H1 (cell line): ENCODE measurements at regions not wholly inside any gene's neighbourhood (a gene's known extent, or its start where the extent isn't known, plus 50 kb on each side); places are given as distances from the start of the nearest gene placed in this dataset.

Experiments used
- CTCF ChIA-PET: fragments of 300-600 bp; sonication (Branson Sonifier 250); formaldehyde crosslinking; loops from one replicate; lab custom pipeline; 2021; ENCODE audit not compliant: partially characterized antibody; lab: Charles Lee
- POLR2A ChIA-PET: fragments of 300-600 bp; sonication (Branson Sonifier 250); formaldehyde crosslinking; loops from one replicate; lab custom pipeline; 2021; ENCODE audit warnings: inconsistent platforms; ENCODE audit not compliant: partially characterized antibody; lab: Charles Lee
- DNase-seq, 2 experiments: peaks; one replicate each; pipeline versions ENCODE4 v3.0.0 to v3.0.0-alpha.2; 2010 to 2022; ENCODE audit warnings: low spot score in 2 of 2, low read depth in 1 of 2, mixed read lengths in 1 of 2
- FAIRE-seq: peaks from 2 replicates; lab custom pipeline; 2011; peaks lifted over from hg19 to GRCh38; lab: Jason Lieb, UNC
- H2AFZ ChIP-seq: 2 replicates; pipeline ENCODE4 v1.8.1; 2012; ENCODE audit warnings: low read length, inconsistent platforms
- H2AK5ac ChIP-seq: 2 replicates; pipeline ENCODE4 v1.6.1; 2013; ENCODE audit warnings: low read depth, low read length
- H2BK120ac ChIP-seq: replicated peaks from 2 replicates; pipeline ENCODE3; 2013; ENCODE audit warnings: low read depth, low read length, inconsistent platforms
- H2BK12ac ChIP-seq: 2 replicates; pipeline ENCODE4 v1.6.1; 2013; ENCODE audit warnings: low read depth, low read length
- H2BK15ac ChIP-seq: 2 replicates; pipeline ENCODE4 v1.6.1; 2013; ENCODE audit warnings: low read length
- H2BK20ac ChIP-seq: 2 replicates; pipeline ENCODE4 v1.6.1; 2013; ENCODE audit warnings: low read length
- H2BK5ac ChIP-seq: 2 replicates; pipeline ENCODE4 v1.6.1; 2013; ENCODE audit warnings: low read depth, low read length
- H3K14ac ChIP-seq: 2 replicates; pipeline ENCODE4 v1.6.1; 2013; ENCODE audit warnings: inconsistent platforms; ENCODE audit not compliant: insufficient read length
- H3K18ac ChIP-seq: 2 replicates; pipeline ENCODE4 v1.6.1; 2013; ENCODE audit warnings: low read length; ENCODE audit errors: extremely low read depth
- H3K23ac ChIP-seq: 2 replicates; pipeline ENCODE4 v1.6.1; 2013; ENCODE audit warnings: inconsistent platforms; ENCODE audit not compliant: insufficient read length
- H3K23me2 ChIP-seq: 2 replicates; pipeline ENCODE4 v1.6.1; 2013; ENCODE audit warnings: low read depth, low read length
- H3K27ac ChIP-seq: 2 replicates; pipeline ENCODE4 v1.6.1; 2011; ENCODE audit warnings: low read depth, low read length, inconsistent platforms
- H3K27me3 ChIP-seq, 4 experiments: replicated peaks in 1 of 4; 1 replicate in 1 of 4; 2 replicates in 3 of 4; pipeline versions ENCODE4 v1.6.1 to v1.8.1; 2011 to 2013; ENCODE audit warnings: low read length in 3 of 4, mild to moderate bottlenecking in 3 of 4, inconsistent platforms in 2 of 4, mixed read lengths in 2 of 4, moderate library complexity in 1 of 4; ENCODE audit not compliant: control insufficient read depth in 3 of 4, insufficient read depth in 3 of 4; ENCODE audit errors: extremely low read depth in 1 of 4
- H3K36me3 ChIP-seq, 4 experiments: 2 replicates each; pipeline versions ENCODE4 v1.6.1 to v1.8.1; 2011 to 2013; ENCODE audit warnings: mild to moderate bottlenecking in 4 of 4, low read length in 3 of 4, moderate library complexity in 2 of 4, control low read depth in 1 of 4, inconsistent platforms in 1 of 4; ENCODE audit not compliant: insufficient read depth in 4 of 4, control insufficient read depth in 2 of 4
- H3K4ac ChIP-seq: replicated peaks from 2 replicates; pipeline ENCODE3; 2013; ENCODE audit warnings: low read length, low read depth, mixed read lengths, inconsistent platforms; ENCODE audit not compliant: insufficient read length
- H3K4me1 ChIP-seq, 4 experiments: replicated peaks in 1 of 4; 1 replicate in 1 of 4; 2 replicates in 3 of 4; pipeline versions ENCODE4 v1.6.1 to v1.8.1; 2011 to 2013; ENCODE audit warnings: low read length in 3 of 4, inconsistent platforms in 2 of 4, mixed read lengths in 1 of 4; ENCODE audit not compliant: insufficient read depth in 4 of 4, control insufficient read depth in 3 of 4
- H3K4me2 ChIP-seq, 2 experiments: 2 replicates each; pipeline versions ENCODE4 v1.6.1 to v1.8.1; 2011 to 2013; ENCODE audit warnings: low read depth in 2 of 2, low read length in 2 of 2, control low read depth in 1 of 2, inconsistent platforms in 1 of 2, mild to moderate bottlenecking in 1 of 2; ENCODE audit not compliant: insufficient read depth in 1 of 2
- H3K4me3 ChIP-seq, 4 experiments: fragments of 200-600, 300-600 bp in 1 of 4; sonication (generic), shearing (Covaris generic), sonication (Bioruptor Twin) in 1 of 4; 2 replicates each; pipeline versions ENCODE4 v1.5.1 to v1.8.1; 2011 to 2016; ENCODE audit warnings: low read length in 4 of 4, low read depth in 3 of 4, control low read depth in 2 of 4, inconsistent platforms in 2 of 4, mild to moderate bottlenecking in 2 of 4, mixed read lengths in 1 of 4, moderate library complexity in 1 of 4; ENCODE audit not compliant: insufficient read depth in 2 of 4; ENCODE audit errors: extremely low read depth in 1 of 4
- H3K56ac ChIP-seq: replicated peaks from 2 replicates; pipeline ENCODE3; 2013; ENCODE audit warnings: low read depth, mild to moderate bottlenecking, mixed read lengths, low read length, inconsistent platforms; ENCODE audit not compliant: insufficient read length
- H3K79me1 ChIP-seq: 2 replicates; pipeline ENCODE4 v1.6.1; 2013; ENCODE audit warnings: low read depth, low read length, control low read depth
- H3K79me2 ChIP-seq, 2 experiments: 2 replicates each; pipeline versions ENCODE4 v1.6.1 to v1.8.1; 2012 to 2013; ENCODE audit warnings: low read length in 2 of 2, mild to moderate bottlenecking in 2 of 2, inconsistent platforms in 1 of 2; ENCODE audit not compliant: insufficient read depth in 2 of 2, control insufficient read depth in 1 of 2
- H3K9ac ChIP-seq, 4 experiments: replicated peaks in 1 of 4; 1 replicate in 1 of 4; 2 replicates in 3 of 4; pipeline versions ENCODE4 v1.6.1 to v1.8.1; 2011 to 2013; ENCODE audit warnings: low read depth in 3 of 4, low read length in 3 of 4, control low read depth in 2 of 4, mild to moderate bottlenecking in 2 of 4, moderate library complexity in 2 of 4, inconsistent platforms in 1 of 4; ENCODE audit errors: extremely low read depth in 1 of 4
- H3K9me3 ChIP-seq, 2 experiments: 2 replicates each; pipeline versions ENCODE4 v1.6.1 to v1.8.1; 2012 to 2013; ENCODE audit warnings: mild to moderate bottlenecking in 2 of 2, moderate library complexity in 2 of 2, control low read depth in 1 of 2, inconsistent platforms in 1 of 2, low read depth in 1 of 2, low read length in 1 of 2, mixed read lengths in 1 of 2; ENCODE audit not compliant: insufficient read depth in 2 of 2
- H4K20me1 ChIP-seq, 2 experiments: replicated peaks in 1 of 2; 2 replicates each; pipeline versions ENCODE3 to v1.8.1; 2011 to 2013; ENCODE audit warnings: inconsistent platforms in 2 of 2, low read length in 2 of 2, mild to moderate bottlenecking in 1 of 2; ENCODE audit not compliant: insufficient read depth in 2 of 2, control insufficient read depth in 1 of 2
- H4K5ac ChIP-seq: 2 replicates; pipeline ENCODE4 v1.6.1; 2013; ENCODE audit warnings: low read length, low read depth, mixed read lengths, inconsistent platforms; ENCODE audit not compliant: insufficient read length
- H4K8ac ChIP-seq: 2 replicates; pipeline ENCODE4 v1.8.0; 2013; ENCODE audit warnings: mild to moderate bottlenecking, moderate library complexity, low read length, inconsistent platforms; ENCODE audit not compliant: insufficient read depth; ENCODE audit errors: extremely low read depth
- H4K91ac ChIP-seq: replicated peaks from 2 replicates; pipeline ENCODE3; 2013; ENCODE audit warnings: low read length, mixed read lengths, inconsistent platforms; ENCODE audit not compliant: insufficient read length
- BACH1 ChIP-seq: IDR thresholded peaks from 2 replicates; pipeline ENCODE4 v1.6.1; 2012; ENCODE audit warnings: low read length, improper control_type of control experiment
- CHD1 ChIP-seq: IDR thresholded peaks from 2 replicates; pipeline ENCODE4 v1.6.1; 2012; ENCODE audit warnings: low read depth, low read length, improper control_type of control experiment
- CHD2 ChIP-seq: IDR thresholded peaks from 2 replicates; pipeline ENCODE4 v1.6.1; 2012; ENCODE audit warnings: low read length, improper control_type of control experiment
- CTBP2 ChIP-seq: IDR thresholded peaks from 2 replicates; pipeline ENCODE4 v1.7.0; 2011; ENCODE audit warnings: borderline replicate concordance, mild to moderate bottlenecking, moderate library complexity, mixed read lengths, low read length; ENCODE audit not compliant: insufficient read depth, insufficient read length
- KDM5A ChIP-seq: fragments of 200-600 bp; IDR thresholded peaks from 2 replicates; pipeline ENCODE4 v1.7.1; 2012; ENCODE audit warnings: mild to moderate bottlenecking, low read length, inconsistent platforms, mixed read lengths
- POU5F1 ChIP-seq: IDR thresholded peaks from 2 replicates; pipeline ENCODE4 v1.6.1; 2011; ENCODE audit warnings: low read depth, mild to moderate bottlenecking, low read length, moderate library complexity
- RFX5 ChIP-seq: IDR thresholded peaks from 2 replicates; pipeline ENCODE4 v1.6.1; 2011; ENCODE audit warnings: low read depth, low read length, improper control_type of control experiment, borderline replicate concordance
- SIN3A ChIP-seq, 2 experiments: IDR thresholded peaks in 1 of 2; conservative IDR thresholded peaks in 1 of 2; 2 replicates each; pipeline ENCODE4 v1.6.1; 2011 to 2012; ENCODE audit warnings: low read length in 2 of 2, improper control_type of control experiment in 1 of 2, low read depth in 1 of 2, mild to moderate bottlenecking in 1 of 2
- SIX5 ChIP-seq: IDR thresholded peaks from 2 replicates; pipeline ENCODE4 v1.6.1; 2011; ENCODE audit warnings: mild to moderate bottlenecking, low read depth, low read length
- SRF ChIP-seq: IDR thresholded peaks from 2 replicates; pipeline ENCODE4 v1.6.1; 2011; ENCODE audit warnings: mild to moderate bottlenecking, low read depth, low read length, moderate library complexity
- TBP ChIP-seq: IDR thresholded peaks from 2 replicates; pipeline ENCODE4 v1.6.1; 2011; ENCODE audit warnings: low read depth, low read length, improper control_type of control experiment
- WGBS, 2 experiments: shearing (Covaris generic) in 1 of 2; methylation state at CpG; one replicate each; pipeline versions ENCODE4 v1.1.6 to v1.1.7; 2013 to 2015; ENCODE audit warnings: low lambda C conversion rate in 2 of 2, mixed read lengths in 2 of 2, inconsistent platforms in 1 of 2, low coverage in 1 of 2, missing lambda C conversion rate in 1 of 2; ENCODE audit not compliant: insufficient replicate concordance in 2 of 2, insufficient coverage in 1 of 2, insufficient read length in 1 of 2; ENCODE audit errors: extremely low coverage in 1 of 2, missing lambda C conversion rate in 1 of 2; 5-methylcytosine and 5-hydroxymethylcytosine counted together
- TF ChIP-seq, protein P1 (sequence below): IDR thresholded peaks from 2 replicates; pipeline ENCODE4 v1.6.1; 2011; ENCODE audit warnings: low read length, improper control_type of control experiment

DNA sequence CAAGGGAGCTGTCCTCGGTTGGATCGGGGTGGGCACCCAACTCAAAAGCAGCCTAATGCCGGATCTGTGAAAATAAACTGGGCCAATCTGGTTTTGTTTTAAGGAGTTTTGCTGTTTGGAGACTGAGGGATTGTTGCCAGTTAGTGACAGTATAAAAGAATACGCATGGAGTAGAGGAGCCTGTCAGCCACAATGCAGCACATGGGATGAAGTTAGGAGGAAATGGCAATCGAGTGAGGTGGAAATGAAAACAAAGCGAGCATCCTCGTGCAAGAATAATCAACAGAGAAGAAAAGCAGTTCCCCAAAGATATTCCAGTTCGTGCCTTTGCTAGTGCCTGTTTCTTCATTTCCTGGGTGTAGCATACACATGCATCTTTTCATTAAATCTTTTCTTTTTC, 108.4 kb upstream of the RORA start:
- H3K4me2 ChIP-seq, result no peak overlapping the region
- no peak overlapping the region for H2BK5ac ChIP-seq
- H3K56ac ChIP-seq, result no peak overlapping the region
- DNase-seq (no peak), FAIRE-seq (no peak)
- H3K4me3 ChIP-seq, result no peak overlapping the region
- 0 out of 4 replicates have a peak, but pooled peaks cover 0 to 2% of the 10 kb centered on the region in 2 experiments for H3K9me3 ChIP-seq
- H3K23ac ChIP-seq, result no peak overlapping the region
- no peak overlapping the region for H3K9ac ChIP-seq
- 86% methylated on average over 8 of the region's 8 CpGs; no CpG with 5 or more reads in 1 of the 2 experiments for WGBS, 2 experiments
- H2BK20ac ChIP-seq, result no peak overlapping the region
- H3K4ac ChIP-seq, result no peak overlapping the region
- POLR2A ChIA-PET, result no interaction called here
- no peaks in the 10 kb centered on the region for H3K79me1 ChIP-seq
- H3K27ac ChIP-seq, result no peak overlapping the region
- H3K36me3 ChIP-seq, result no peaks in the 10 kb centered on the region
- H4K8ac ChIP-seq, result no peak overlapping the region
- CTCF ChIA-PET, result no interaction called here
- no peaks in the 10 kb centered on the region for H4K20me1 ChIP-seq
- H3K18ac ChIP-seq, result no peak overlapping the region
- no peak overlapping the region for H2BK12ac ChIP-seq
- no peak overlapping the region for H4K91ac ChIP-seq
- H3K4me1 ChIP-seq, result no peaks in the 10 kb centered on the region
- no peaks in the 10 kb centered on the region for H3K27me3 ChIP-seq
- H3K23me2 ChIP-seq, result no peaks in the 10 kb centered on the region
- H2BK120ac ChIP-seq, result no peak overlapping the region
- H3K79me2 ChIP-seq, result no peaks in the 10 kb centered on the region
- H3K14ac ChIP-seq, result no peak overlapping the region
- no peak overlapping the region for H2AFZ ChIP-seq
- no peak for TF ChIP-seq POU5F1
- no peak for TF ChIP-seq RFX5
- TF ChIP-seq KDM5A, result no peak
- no peak for TF ChIP-seq BACH1
- TF ChIP-seq TBP, result no peak
- TF ChIP-seq CTBP2, result no peak
- TF ChIP-seq CHD1, result no peak
- TF ChIP-seq SIN3A (conservative IDR thresholded peaks at IDR 0.05 in 1 of 2, IDR thresholded peaks at IDR 0.05 in 1 of 2; ENCODE audit: low read depth in 1 of 2, low read length in 2 of 2), result no peak
- no peak for TF ChIP-seq SIX5
- TF ChIP-seq CHD2, result no peak
- TF ChIP-seq SRF, result no peak
- TF ChIP-seq, protein P1, sequence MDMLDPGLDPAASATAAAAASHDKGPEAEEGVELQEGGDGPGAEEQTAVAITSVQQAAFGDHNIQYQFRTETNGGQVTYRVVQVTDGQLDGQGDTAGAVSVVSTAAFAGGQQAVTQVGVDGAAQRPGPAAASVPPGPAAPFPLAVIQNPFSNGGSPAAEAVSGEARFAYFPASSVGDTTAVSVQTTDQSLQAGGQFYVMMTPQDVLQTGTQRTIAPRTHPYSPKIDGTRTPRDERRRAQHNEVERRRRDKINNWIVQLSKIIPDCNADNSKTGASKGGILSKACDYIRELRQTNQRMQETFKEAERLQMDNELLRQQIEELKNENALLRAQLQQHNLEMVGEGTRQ, result no peak
- H2AK5ac ChIP-seq, result no peak overlapping the region
- H4K5ac ChIP-seq, result no peak overlapping the region
- no peak overlapping the region for H2BK15ac ChIP-seq
